Endodermal cell (in vitro differentiated cells): ENCODE measurements at regions not wholly inside any gene's neighbourhood (a gene's known extent, or its start where the extent isn't known, plus 50 kb on each side); places are given as distances from the start of the nearest gene placed in this dataset.

Experiments used
- DNase-seq: peaks from one replicate; pipeline ENCODE4 v3.0.0-alpha.2; 2017
- H3K27ac ChIP-seq: 2 replicates; pipeline ENCODE4 v1.5.1; 2013; ENCODE audit warnings: mild to moderate bottlenecking, low read depth, low read length, moderate library complexity
- H3K27me3 ChIP-seq: 2 replicates; pipeline ENCODE4 v1.6.1; 2013; ENCODE audit warnings: mild to moderate bottlenecking, low read length, moderate library complexity; ENCODE audit not compliant: insufficient read depth, control insufficient read depth, poor library complexity, severe bottlenecking
- H3K36me3 ChIP-seq: 2 replicates; pipeline ENCODE4 v1.7.0; 2013; ENCODE audit warnings: mild to moderate bottlenecking, low read length, moderate library complexity; ENCODE audit not compliant: control insufficient read depth, insufficient read depth
- H3K4me1 ChIP-seq: one replicate; pipeline ENCODE4 v1.7.0; 2013; ENCODE audit warnings: low read length; ENCODE audit not compliant: control insufficient read depth, insufficient read depth
- H3K4me3 ChIP-seq: 2 replicates; pipeline ENCODE4 v1.5.1; 2013; ENCODE audit warnings: mild to moderate bottlenecking, low read length, moderate library complexity
- H3K9ac ChIP-seq: 2 replicates; pipeline ENCODE4 v1.6.1; 2013; ENCODE audit warnings: mild to moderate bottlenecking, low read length, moderate library complexity; ENCODE audit not compliant: poor library complexity, severe bottlenecking; ENCODE audit errors: extremely low read depth
- H3K9me3 ChIP-seq: 2 replicates; pipeline ENCODE4 v1.6.1; 2013; ENCODE audit warnings: mild to moderate bottlenecking, low read length, moderate library complexity; ENCODE audit not compliant: control insufficient read depth
- H3K27ac Mint-ChIP-seq: 2 replicates; pipeline ENCODE4 v1.8.0; 2020; ENCODE audit warnings: mixed read lengths
- H3K27me3 Mint-ChIP-seq: 2 replicates; pipeline ENCODE4 v1.8.0; 2021; ENCODE audit warnings: mild to moderate bottlenecking, mixed read lengths; ENCODE audit not compliant: insufficient read depth
- H3K36me3 Mint-ChIP-seq: 2 replicates; pipeline ENCODE4 v1.8.0; 2020; ENCODE audit warnings: low read depth, mixed read lengths
- H3K4me1 Mint-ChIP-seq: 2 replicates; pipeline ENCODE4 v1.8.0; 2020; ENCODE audit warnings: mixed read lengths
- H3K4me3 Mint-ChIP-seq: 2 replicates; pipeline ENCODE4 v1.8.0; 2020; ENCODE audit warnings: mild to moderate bottlenecking, moderate library complexity, mixed read lengths
- H3K9me3 Mint-ChIP-seq: 2 replicates; pipeline ENCODE4 v1.8.0; 2020; ENCODE audit warnings: mild to moderate bottlenecking, mixed read lengths
- CTCF ChIP-seq: fragments of 200-600 bp; sonication (generic); conservative IDR thresholded peaks from 2 replicates; pipeline ENCODE4 v1.5.0; 2021; ENCODE audit warnings: antibody characterized with exemption, mild to moderate bottlenecking
- WGBS, 2 experiments: methylation state at CpG; one replicate each; pipeline versions ENCODE4 v1.1.5 to v1.1.7; 2013; ENCODE audit warnings: missing lambda C conversion rate in 2 of 2, mixed read lengths in 1 of 2; ENCODE audit not compliant: insufficient coverage in 1 of 2, insufficient read length in 1 of 2; 5-methylcytosine and 5-hydroxymethylcytosine counted together

DNA sequence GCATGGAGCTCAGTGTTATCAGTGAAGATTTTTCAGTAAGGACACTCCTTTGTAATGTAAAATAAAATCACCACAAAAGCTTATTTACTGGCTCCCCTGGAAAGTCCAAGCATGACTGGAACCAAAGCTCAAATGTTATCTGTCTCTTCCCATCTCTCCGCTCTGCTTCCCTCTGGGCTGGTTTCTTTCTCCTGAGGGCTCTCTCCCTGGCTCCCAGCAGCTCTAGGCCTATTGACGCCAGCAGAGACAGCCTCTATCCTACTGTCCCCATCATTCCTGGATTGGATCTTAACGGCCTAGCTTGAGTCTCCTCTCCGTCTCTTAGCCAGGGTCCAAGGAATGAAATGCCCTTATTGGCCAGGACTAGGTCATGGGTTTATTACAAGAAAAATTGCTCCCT is 86.1 kb downstream of the TMEM167A start:
- H3K4me1 Mint-ChIP-seq: peaks cover 2% of the 10 kb centered on the region
- Histone ChIP-seq H3K27ac (no peak overlapping the region), H3K27me3 (no peaks in the 10 kb centered on the region), H3K9me3 (no peaks in the 10 kb centered on the region), H3K4me1 (no peaks in the 10 kb centered on the region), H3K36me3 (no peaks in the 10 kb centered on the region), H3K4me3 (no peak overlapping the region), H3K9ac (no peak overlapping the region)
- H3K27me3 Mint-ChIP-seq: no peaks in the 10 kb centered on the region
- no peak overlapping the region for H3K4me3 Mint-ChIP-seq
- no peak overlapping the region for H3K27ac Mint-ChIP-seq
- WGBS, 2 experiments: 84 to 95% methylated on average over 2 to 4 of the region's 4 CpGs
- no peak for DNase-seq
- H3K36me3 Mint-ChIP-seq: no peaks in the 10 kb centered on the region
- H3K9me3 Mint-ChIP-seq: no peaks in the 10 kb centered on the region
- no peak for TF ChIP-seq CTCF

- H3K4me3 Mint-ChIP-seq: no peak overlapping the region
- H3K9me3 Mint-ChIP-seq: no peaks in the 10 kb centered on the region
- 100% methylated on average over 1 of the region's 2 CpGs for WGBS, 2 experiments
These were observed 90.0 kb downstream of the TMEM167A start for GRCh38 chr5:82987188-82987587.

GRCh38 chr5:82986404-82986803 is 90.8 kb downstream of the TMEM167A start:
- Mint-ChIP-seq H3K9me3 (no peaks in the 10 kb centered on the region), H3K4me3 (no peak overlapping the region), H3K27me3 (no peaks in the 10 kb centered on the region), H3K36me3 (no peaks in the 10 kb centered on the region), H3K27ac (no peak overlapping the region), H3K4me1 (peaks cover 19% of the 10 kb centered on the region)
- H3K27ac ChIP-seq: no peak overlapping the region
- H3K4me1 ChIP-seq: peaks cover 7% of the 10 kb centered on the region
- no peak overlapping the region for H3K4me3 ChIP-seq
- no peak for TF ChIP-seq CTCF
- no peak for DNase-seq
- H3K9me3 ChIP-seq: no peaks in the 10 kb centered on the region
- no peaks in the 10 kb centered on the region for H3K27me3 ChIP-seq
- H3K9ac ChIP-seq: no peak overlapping the region
- H3K36me3 ChIP-seq: no peaks in the 10 kb centered on the region

More at GRCh38 chr5:82987188-82987587, 90.0 kb downstream of the TMEM167A start:
- no peaks in the 10 kb centered on the region for H3K27me3 ChIP-seq
- no peaks in the 10 kb centered on the region for H3K36me3 Mint-ChIP-seq
- no peak overlapping the region for H3K27ac ChIP-seq
- no peaks in the 10 kb centered on the region for H3K9me3 ChIP-seq
- no peaks in the 10 kb centered on the region for H3K27me3 Mint-ChIP-seq
- TF ChIP-seq CTCF: no peak
- no peak overlapping the region for H3K4me3 ChIP-seq
- H3K4me1 Mint-ChIP-seq: peaks cover 19% of the 10 kb centered on the region
- no peak overlapping the region for H3K27ac Mint-ChIP-seq
- H3K4me1 ChIP-seq: peaks cover 7% of the 10 kb centered on the region
- H3K9ac ChIP-seq: no peak overlapping the region
- H3K36me3 ChIP-seq: no peaks in the 10 kb centered on the region
- no peak for DNase-seq
